ENCODE measurements at regions not wholly inside any gene's neighbourhood (a gene's known extent, or its start where the extent isn't known, plus 50 kb on each side); places are given as distances from the start of the nearest gene placed in this dataset.
"Not testable (repeated sequence)": the region's sequence is repeated elsewhere in the genome, so short reads cannot be mapped to it uniquely, and the experiment has no call there.

DNA sequence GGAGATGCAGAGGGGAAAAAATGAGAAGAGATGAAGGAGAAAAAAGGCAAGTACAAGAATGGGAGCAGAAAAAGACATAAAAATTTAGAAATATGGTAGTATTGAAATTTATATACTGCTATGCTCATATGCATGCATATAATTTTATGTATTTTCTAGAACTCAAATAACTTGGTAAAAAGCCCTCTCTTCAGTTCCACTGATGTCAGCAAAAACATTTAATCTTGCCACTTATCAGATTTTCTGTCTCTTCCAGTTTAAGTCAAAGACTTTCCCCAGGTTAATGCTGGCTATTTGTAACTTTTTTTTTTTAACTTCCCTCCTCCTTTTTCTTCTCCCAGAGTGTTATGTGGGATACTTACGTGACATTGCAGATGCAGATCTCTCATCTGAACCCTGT lies 617.5 kb upstream of the CPEB2 start:
- DNase-seq, result no peak

DNA sequence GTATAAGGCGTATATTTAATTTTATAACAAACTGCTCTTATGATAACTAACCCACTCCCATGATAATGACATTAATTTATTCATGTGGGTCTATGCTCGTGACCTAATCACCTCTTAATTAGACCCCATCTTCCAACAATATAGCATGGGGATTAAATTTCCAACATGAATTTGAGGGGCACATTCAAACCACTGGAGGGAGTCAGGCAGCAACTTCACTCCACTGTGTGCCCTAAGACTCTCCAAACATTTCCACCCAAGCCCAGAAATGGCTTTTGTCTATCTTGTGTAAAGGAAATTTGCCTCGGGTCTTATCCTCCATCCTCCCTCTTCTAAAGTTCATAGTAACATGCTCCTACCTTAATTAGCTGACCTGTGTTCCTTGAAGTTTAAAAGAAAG lies 616.1 kb upstream of the CPEB2 start:
- no peak for DNase-seq

DNA sequence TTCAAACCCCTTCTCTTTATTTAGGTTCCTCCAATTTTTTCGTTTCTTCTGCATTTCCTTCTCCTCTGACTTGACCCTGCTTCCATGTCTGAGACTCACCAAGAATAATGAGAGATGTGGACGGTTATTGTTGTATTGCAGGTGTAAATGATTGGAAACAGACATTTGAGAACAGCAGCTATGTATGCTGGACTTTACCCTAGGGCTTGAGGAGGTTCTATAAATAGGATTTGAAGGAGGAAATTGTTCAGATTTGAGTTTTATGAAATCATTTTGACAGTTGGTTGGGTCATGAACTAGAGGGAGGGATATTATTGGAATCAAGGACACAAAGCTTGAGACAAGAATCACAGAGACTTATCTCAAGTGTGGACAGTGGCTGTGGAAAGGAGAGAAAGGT lies 614.6 kb upstream of the CPEB2 start:
- no peak for DNase-seq

DNA sequence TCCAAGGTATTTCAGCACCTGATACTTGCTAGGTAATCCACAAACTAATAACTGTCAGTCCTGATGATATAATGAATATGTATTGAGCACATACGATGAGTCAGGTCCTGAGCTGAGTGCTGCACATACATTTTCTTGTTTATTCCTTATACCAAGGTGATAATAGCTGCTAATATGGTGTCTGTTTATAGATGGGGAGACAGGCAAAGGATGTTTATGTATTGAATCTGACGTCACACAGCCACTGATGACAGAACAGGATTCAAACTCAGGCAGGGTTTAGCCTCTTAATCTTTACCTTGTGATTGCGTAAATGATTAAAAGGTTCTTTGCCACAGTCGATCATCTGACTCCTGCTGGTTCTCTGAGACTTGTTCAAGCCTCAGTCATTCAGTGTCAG lies 609.9 kb upstream of the CPEB2 start:
- no peak for DNase-seq

DNA sequence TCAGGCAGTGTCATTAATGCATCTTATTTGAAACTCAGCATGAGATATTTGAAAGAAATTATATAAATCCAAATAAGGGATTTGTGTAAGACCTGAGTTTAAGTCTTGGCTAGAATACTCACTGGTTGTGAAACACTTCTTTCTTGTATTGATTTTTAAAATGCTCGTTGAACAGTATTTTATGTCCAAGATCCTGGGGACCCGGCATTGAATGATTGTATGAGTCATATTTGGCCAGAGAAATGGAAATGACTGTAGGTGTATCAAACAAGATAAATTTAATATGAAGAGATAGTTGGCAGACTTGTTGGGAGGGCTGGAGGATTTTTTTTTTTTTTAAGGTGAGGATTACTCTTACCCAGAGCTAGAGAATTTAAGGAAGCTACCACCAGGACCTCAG lies 606.1 kb upstream of the CPEB2 start:
- no peak for DNase-seq

DNA sequence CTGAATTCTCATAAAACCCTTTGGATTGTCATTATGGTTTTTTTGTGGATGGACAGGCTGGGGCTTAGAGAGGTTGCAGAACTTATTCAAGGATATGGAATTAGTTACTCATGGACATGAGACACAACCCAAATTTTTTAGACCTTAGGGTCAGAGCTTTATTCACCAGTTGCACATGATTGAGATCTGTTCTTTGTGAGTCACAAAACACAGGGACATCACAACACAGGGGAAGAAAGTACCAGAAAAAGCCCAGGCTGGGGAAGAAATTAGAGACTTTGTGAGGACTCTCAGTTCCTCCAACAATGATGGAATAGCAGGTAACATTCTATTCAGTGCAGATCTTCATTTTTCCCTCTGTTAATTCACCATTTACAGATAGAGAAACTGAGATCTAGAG lies 602.4 kb upstream of the CPEB2 start:
- no peak for DNase-seq

DNA sequence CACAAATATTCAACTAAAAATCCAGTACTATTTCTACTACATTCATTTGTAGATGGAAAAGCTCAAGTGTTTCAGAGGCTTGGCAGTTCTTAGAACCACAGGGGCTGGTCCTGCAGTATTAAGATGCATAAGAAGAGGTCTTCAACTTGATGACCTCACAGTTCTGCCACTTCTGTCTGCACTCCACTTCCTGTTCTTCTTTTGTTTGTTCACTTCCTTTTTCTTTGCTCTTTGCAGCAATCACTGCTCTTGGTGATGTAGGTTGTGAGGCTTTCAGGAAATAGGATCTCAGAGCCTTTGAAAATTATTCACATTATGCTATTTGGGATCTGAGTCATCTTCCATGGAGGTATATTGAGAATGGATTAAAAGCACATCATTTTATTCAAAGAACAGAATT lies 602.0 kb upstream of the CPEB2 start:
- no peak for DNase-seq

DNA sequence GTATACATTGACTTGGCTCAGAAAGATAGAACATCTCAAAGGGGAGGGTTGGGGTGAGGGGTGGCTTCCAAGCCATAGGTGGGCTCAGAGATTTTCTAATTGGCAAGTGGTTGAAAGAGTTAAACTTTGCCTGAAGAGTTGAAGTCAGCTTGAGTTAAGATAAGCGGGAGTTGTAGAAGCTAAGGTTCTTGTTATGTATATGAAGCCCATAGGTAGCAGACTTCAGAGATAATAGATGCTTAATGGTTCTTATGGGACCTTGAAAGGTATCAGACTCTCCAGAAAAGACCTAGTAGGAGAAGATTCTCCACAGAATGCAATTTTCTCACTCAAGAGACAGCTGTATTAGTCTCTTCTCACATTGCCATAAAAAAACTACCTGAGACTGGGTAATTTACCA lies 599.1 kb upstream of the CPEB2 start:
- no peak for DNase-seq

DNA sequence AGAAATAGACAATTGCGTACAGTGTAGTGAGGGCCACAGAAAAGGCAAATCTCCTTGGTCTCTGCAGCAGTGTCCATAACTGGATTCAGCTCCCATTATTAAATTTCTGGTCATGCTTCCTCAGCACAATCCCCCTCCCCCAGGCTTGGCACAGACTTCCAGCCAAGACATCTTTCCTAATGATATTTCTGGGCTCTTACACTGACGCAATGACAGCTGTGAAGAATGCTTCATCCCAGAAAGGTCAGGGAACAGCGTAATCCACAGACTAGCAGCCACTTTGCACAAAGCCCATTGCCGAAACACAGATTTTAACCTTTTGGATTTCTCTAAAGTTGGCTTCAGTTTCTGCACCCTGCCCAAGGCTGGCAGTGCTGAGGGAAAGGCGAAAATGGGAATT lies 597.6 kb upstream of the CPEB2 start:
- DNase-seq, result no peak

DNA sequence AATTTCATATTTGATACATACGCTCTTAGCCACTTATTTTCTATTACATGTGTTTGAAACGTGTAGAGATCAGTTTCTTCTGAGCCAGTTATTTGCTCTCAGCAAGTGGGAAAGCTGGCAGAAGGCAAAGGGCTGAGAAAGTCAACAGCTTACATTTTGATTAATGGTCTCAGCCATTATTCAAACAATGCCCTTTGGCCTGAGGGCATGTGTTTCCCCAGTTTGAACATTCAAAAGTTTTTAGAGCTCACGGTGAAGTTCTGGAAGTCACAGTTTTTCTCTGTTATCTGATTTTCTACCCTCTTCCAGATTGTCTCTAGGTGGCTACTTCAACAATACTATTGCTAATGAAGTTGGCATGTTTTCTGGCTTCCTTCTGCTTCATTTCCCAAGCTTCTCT lies 591.8 kb upstream of the CPEB2 start:
- DNase-seq, result no peak

DNA sequence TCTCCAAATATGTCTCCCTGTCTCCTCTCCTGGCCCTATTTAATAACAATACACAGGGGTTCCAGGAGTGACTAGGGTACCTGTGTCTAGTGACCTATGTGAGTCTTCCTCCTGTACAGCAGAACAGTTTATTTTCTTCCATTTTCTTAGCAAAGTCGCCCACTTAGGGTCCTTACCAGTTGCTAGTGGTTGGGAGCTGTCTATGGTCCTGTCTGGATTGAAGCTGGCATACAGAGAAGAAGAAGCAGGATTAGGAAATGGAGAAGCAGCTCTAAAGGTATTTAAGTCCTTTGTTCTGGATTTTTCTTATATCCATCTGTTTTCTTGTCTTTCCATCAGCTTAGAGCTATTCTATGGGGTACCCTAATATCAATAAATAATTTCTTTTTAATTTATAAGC lies 587.1 kb upstream of the CPEB2 start:
- DNase-seq, result peak; percentile 45

DNA sequence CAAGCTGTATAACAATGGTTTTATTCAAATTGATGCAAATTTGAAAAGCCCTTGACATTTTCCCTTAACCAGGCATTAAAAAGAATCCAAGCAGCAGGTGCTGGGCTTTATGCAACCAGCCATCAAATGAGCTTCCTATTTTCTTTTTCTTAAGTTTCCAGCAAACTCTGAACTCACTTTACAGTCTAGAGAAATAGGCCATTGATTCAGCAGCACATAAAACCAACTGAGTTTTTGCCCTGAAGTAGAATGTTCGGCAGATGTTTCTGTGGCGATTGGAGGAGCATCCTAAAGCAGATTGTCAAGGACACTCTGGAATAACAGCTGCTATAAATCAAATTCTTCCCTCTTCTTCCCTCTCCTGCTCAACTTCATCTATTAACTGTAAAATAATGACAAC lies 582.8 kb upstream of the CPEB2 start:
- no peak for DNase-seq

DNA sequence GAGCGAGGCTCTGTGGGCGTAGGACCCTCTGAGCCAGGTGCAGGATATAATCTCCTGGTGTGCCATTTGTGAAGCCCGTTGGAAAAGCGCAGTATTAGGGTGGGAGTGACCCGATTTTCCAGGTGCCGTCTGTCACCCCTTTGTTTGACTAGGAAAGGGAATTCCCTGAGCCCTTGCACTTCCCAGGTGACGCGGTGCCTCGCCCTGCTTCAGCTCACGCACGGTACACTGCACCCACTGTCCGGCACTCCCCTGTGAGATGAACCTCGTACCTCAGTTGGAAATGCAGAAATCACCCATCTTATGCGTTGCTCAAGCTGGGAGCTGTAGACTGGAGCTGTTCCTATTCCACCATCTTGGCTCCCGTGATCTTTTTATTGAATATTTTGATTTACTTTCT lies 576.0 kb upstream of the CPEB2 start:
- not testable (repeated sequence) for DNase-seq

DNA sequence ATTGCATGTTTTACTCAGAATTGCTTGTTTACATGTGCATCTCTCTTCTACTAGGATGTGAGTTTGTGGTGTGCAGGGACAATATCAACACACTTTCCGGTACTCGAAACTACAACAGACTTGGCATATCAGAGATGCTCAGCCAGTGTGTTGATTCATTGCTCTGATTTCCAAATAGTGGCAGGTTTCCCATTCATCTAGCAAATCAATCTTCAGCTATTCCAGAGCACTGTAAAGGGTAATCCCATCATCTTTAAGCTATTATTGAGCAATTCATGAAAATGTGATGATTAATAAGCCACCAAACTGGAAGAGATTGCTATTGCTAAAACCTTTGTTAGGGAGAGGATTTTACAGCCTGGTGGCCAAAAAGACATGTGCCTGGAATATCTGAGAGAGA lies 574.2 kb upstream of the CPEB2 start:
- no peak for DNase-seq

DNA sequence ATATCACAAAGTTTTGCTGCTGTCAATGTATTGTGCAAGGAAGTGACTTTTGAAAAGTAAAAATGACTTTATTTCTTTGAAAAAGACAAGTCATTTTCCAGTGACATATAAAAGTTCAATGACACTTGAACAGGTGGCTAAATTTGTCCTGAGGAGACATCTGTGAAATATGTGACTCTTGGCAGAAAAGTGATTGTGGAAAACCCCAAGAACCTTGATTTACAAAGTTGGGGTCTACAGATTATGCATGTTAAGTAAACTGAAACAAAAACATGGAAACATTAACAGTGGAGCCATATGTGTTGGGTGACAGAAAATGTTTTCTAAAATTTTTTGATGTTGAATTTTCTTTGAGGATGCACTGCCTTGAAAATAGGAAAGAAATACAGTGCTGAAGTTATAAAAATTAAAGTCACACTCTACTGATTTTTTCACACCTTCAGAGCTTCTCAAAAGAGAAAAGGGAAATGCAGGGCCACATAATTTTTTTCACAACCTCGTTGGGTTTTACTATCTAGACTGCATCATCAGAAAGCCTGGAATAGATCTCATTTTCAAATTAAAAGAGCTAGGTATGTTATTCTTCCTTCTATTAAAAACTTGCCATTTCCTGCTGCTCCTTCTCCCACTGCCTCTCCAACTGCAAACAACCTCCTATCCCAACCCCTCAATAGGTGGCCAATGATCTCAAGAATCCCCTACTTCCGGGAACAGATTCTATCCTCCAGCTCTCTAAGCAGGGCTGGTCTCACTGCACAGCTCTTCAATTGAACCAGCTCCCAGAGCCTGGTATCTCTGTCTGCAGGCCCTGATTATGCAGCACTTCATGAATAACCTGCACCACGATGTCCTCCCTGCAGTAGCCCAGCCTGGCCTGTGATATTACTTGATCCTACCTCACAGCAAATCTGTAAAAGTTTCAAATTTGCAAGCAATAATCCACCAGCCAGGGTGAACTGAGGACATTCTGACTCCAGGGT lies 570.8 kb upstream of the CPEB2 start:
- no peak for DNase-seq

DNA sequence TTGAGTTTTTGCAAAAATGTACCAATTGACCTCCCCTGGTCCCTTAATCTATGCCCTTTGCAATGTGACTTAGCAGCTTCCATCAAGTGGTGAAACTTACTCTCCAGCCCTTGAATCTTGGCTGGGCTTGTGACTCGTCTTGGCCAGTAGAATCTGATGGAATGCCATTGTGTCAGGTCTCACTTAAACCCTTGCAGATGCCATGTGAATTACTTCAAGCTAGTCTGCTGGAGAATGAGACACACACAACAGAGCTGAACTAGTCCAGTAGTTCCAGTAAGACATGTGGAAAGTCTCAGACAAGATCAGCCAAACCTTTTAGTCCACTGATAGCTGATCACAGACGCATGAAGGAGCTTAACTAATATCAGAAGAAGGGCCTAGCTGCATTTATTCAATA lies 567.8 kb upstream of the CPEB2 start:
- DNase-seq, result peak; percentile 13

DNA sequence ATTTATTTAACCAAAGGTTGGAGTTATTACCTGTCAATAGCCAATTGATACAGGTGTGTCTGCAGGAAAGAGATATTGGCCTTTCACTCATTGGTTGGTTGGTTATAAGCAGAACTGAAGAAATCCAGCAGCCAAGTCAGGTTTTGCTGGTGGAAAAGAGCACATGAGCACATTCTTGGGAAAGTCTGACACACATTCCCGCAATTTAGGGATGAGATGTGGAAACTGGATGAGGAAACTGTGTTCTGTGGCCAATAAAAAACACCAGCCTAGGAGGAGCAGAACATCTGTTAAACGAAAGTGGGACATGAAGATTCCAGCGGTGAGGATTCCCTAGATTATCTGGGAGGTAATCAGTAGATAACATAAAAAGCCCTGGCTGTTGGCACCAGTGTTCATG lies 567.4 kb upstream of the CPEB2 start:
- DNase-seq, result no peak

DNA sequence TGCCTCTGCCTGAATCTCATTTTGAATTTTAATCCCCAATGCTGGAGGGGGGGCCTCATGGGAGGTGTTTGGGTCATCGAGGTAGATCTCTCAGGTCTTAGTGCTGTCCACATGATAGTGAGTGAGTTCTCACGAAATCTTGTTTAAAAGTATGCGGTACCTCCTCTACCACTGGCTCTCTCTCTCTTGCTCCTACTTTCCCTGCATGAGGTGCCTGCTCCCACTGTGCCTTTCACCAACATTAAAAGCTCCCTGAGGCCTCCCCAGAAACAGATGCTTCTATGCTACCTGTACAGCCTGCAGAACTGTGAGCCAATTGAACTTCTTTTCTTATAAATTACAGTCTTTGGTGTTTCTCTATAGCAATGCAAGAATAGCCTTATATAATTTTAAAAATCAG lies 560.7 kb upstream of the CPEB2 start:
- DNase-seq, result no peak

DNA sequence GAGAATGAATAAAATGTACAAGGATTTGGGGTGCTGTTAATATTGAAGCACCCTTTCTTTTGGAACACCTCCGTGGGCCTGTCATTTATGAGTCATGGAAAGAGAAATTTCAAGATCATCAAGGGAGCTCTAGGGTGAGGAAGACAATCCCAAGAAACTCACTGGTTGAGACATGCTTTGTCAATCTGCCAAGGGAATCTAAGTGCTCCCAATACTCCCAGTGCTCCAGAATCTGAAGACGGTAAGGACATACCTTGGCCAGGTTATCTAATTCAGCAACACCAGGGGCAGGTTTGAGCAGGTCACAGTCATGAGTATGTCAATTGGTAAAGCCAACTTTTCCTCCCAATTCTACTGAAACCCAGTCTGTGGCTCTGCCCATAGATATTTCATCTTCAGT lies 556.4 kb upstream of the CPEB2 start:
- DNase-seq, result no peak

DNA sequence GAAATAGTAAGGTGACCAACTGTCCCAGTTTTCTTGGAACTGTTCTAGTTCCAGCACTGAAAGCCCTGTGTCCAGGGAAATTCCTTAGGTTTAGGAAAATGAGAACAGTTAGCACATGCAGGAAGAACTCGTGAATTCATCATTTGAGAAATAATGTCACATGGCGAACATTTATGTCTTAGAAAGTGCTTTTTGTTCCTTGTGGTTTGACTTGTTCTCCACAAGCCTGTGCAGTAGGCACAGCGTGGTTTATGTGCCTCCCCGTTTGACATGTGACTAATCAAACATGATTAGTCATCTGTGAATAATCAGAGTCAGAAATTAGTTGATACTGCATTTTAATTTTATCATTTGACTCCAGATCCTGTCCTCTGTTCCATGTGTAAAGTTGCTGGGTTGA lies 556.0 kb upstream of the CPEB2 start:
- peak; percentile 5 for DNase-seq

DNA sequence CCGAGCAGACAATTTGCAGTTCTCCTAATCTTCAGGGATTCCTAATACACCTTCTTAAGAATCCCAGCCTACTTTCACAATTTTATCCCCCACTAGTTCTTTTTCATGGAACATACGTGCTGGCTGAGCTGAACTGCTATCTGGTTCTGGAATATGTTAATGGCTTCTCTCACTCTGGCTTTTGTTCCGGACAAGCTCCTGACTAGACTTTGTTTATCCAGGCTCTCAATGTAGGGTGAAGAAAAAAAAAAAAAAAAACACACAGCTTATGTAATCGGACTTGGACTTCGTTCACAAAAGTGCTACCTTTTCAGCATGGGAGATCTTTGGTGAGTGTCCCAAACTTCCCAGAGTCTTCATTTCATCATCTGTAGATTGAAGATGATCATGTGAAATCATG lies 555.4 kb upstream of the CPEB2 start:
- DNase-seq, result no peak

DNA sequence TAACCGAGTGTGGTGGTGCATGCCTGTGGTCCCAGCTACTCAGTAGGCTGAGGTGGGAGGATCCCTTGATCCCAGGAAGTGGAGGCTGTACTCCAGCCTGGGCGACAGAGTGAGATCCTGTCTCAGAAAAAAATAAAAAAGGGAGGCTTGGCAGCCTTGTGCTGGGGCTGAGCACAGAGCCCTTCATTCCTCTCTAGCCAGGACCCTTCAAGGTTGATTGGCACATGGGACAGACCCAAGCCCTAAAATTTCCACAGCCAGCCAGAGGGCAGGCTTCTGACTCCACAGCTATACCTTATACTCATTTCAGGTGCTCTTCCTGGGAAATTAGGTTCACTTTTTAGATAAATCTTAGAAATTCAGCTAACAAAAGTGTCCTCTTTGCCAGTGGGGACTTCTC lies 553.0 kb upstream of the CPEB2 start:
- no peak for DNase-seq

DNA sequence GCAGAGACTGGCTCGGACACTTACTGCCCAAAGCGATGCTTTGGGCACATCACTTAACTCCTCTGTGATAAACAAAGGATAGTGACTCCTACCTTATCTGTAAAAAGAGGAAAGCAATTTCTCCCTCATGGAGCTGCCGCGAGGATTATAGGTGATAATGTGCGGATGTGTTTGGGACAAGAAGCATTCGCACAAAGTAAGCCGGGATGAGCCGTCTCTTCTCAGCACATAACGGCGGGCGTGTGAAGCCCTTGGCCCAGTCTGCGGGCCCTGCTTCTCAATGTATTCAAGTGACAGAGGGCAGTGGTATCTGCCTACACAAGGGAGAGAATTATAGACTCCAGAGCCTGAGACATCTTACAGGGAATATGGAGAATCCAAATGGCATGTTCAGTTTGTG lies 550.3 kb upstream of the CPEB2 start:
- no peak for DNase-seq

DNA sequence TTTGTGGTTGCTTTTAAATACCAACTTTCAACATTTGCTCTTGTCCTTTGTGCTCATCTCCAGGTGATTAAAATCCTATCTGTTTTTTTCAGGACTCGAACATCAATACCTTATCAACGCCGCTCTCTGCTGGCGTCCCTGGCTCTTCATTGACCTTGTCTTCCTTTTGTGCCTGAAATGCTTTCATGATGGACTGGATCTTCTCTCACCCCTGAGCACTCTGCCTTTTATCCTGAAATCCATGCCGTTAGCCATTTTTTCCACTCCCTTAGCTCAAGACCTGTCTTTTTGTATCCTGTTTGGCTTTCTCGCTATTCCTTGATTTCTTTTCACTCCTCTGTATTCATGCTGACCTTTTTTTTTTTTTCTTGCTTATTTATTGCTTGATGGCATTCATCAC lies 549.5 kb upstream of the CPEB2 start:
- DNase-seq, result no peak

DNA sequence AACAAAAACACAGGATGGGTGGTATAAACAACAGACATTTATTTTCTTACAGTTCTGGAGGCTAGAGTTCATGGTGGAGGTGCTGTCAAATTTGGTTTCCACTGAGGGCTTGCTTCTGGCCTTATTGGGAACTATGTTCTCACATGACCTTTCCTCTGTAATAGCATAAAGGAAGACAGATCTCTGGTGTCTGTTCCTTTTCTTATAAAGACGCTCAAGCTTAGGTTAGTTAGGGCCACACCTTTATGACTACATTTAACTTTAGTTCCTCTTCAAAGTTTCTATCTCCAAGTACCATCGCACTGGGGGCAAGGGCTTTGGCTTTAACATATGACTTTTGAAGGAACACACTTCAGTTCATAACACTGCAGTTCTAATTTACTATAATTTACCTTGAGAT lies 543.8 kb upstream of the CPEB2 start:
- no peak for DNase-seq

All from fibroblast of skin of back (primary cell).